HG02885 (cell line): ENCODE measurements at regions not wholly inside any gene's neighbourhood (a gene's known extent, or its start where the extent isn't known, plus 50 kb on each side); places are given as distances from the start of the nearest gene placed in this dataset.

ENCODE experiments used
- ATAC-seq: cut with Tn5 transposase; IDR thresholded peaks from one replicate; pipeline ENCODE4 v1.9.1; 2021; ENCODE audit warnings: mild to moderate bottlenecking; ENCODE audit not compliant: unreplicated experiment, poor library complexity

- ATAC-seq, result peak; percentile 12
Measured at GRCh38 chr5:42908086-42908485, 96.4 kb upstream of the SELENOP start.

- no peak for ATAC-seq
Measured at GRCh38 chr5:42905827-42906226, 94.1 kb upstream of the SELENOP start.

GRCh38 chr5:42900734-42901133 is 89.0 kb upstream of the SELENOP start:
- no peak for ATAC-seq

- ATAC-seq, result no peak
Measured at GRCh38 chr5:42898760-42899159, 87.1 kb upstream of the SELENOP start.

- no peak for ATAC-seq
Measured at GRCh38 chr5:42896523-42896922, 84.8 kb upstream of the SELENOP start.

GRCh38 chr5:42894057-42894456 is 82.4 kb upstream of the SELENOP start:
- ATAC-seq, result no peak

GRCh38 chr5:42889311-42889933 is 77.7 kb upstream of the SELENOP start:
- ATAC-seq, result peak; percentile 95

GRCh38 chr5:42888771-42889170 is 77.1 kb upstream of the SELENOP start:
- no peak for ATAC-seq

GRCh38 chr5:42887575-42887974 is 75.9 kb upstream of the SELENOP start:
- no peak for ATAC-seq

- no peak for ATAC-seq
Measured at GRCh38 chr5:42887097-42887496, 75.4 kb upstream of the SELENOP start.

GRCh38 chr5:42886635-42887034 is 74.9 kb upstream of the SELENOP start:
- no peak for ATAC-seq

GRCh38 chr5:42884326-42884725 is 72.6 kb upstream of the SELENOP start:
- ATAC-seq, result no peak

- ATAC-seq, result no peak
Measured at GRCh38 chr5:42881416-42882117, 69.9 kb upstream of the SELENOP start.

GRCh38 chr5:42880496-42881150 is 68.9 kb upstream of the SELENOP start:
- ATAC-seq, result no peak

- ATAC-seq, result no peak
Measured at GRCh38 chr5:42879291-42879690, 67.6 kb upstream of the SELENOP start.

GRCh38 chr5:42878550-42878949 is 66.9 kb upstream of the SELENOP start:
- no peak for ATAC-seq

- no peak for ATAC-seq
Measured at GRCh38 chr5:42878041-42878440, 66.3 kb upstream of the SELENOP start.

GRCh38 chr5:42877431-42877830 is 65.7 kb upstream of the SELENOP start:
- ATAC-seq, result no peak

GRCh38 chr5:42876375-42876844 is 64.7 kb upstream of the SELENOP start:
- no peak for ATAC-seq

GRCh38 chr5:42875785-42876374 is 64.2 kb upstream of the SELENOP start:
- no peak for ATAC-seq

- no peak for ATAC-seq
Measured at GRCh38 chr5:42875211-42875610, 63.5 kb upstream of the SELENOP start.
